ENCODE measurements at regions not wholly inside any gene's neighbourhood (a gene's known extent, or its start where the extent isn't known, plus 50 kb on each side); places are given as distances from the start of the nearest gene placed in this dataset.

DNA sequence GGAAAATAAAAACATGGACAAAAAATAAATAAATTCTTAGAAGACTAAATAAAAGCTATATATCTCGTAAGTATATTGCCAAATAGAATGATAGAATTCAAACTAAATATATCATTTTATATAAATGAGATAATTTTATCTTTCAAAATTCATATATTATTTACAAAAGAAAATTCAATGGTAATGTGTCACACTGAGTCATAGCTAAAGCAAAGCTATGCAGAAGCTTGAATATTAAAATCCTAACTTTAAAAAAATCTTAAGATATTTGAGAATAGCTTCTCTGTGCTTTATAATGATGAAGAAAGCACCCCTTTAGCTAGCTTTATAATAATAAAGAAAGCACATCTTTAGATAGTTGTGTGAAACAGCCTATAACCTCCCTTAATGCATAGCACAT is 1010.8 kb downstream of the OTOL1 start:
- Mint-ChIP-seq H3K4me3 (no peak overlapping the region), H3K9me3 (no peaks in the 10 kb centered on the region), H3K4me1 (no peaks in the 10 kb centered on the region), H3K27ac (ENCODE audit: unreplicated experiment) (no peak overlapping the region), H3K36me3 (ENCODE audit: low read depth) (no peaks in the 10 kb centered on the region), H3K27me3 (ENCODE audit: low read depth) (no peaks in the 10 kb centered on the region)
- TF ChIP-seq, protein P1, sequence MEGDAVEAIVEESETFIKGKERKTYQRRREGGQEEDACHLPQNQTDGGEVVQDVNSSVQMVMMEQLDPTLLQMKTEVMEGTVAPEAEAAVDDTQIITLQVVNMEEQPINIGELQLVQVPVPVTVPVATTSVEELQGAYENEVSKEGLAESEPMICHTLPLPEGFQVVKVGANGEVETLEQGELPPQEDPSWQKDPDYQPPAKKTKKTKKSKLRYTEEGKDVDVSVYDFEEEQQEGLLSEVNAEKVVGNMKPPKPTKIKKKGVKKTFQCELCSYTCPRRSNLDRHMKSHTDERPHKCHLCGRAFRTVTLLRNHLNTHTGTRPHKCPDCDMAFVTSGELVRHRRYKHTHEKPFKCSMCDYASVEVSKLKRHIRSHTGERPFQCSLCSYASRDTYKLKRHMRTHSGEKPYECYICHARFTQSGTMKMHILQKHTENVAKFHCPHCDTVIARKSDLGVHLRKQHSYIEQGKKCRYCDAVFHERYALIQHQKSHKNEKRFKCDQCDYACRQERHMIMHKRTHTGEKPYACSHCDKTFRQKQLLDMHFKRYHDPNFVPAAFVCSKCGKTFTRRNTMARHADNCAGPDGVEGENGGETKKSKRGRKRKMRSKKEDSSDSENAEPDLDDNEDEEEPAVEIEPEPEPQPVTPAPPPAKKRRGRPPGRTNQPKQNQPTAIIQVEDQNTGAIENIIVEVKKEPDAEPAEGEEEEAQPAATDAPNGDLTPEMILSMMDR (conservative IDR thresholded peaks at IDR 0.05): no peak
- no peak for DNase-seq (ENCODE audit: low read depth, low spot score)

DNA sequence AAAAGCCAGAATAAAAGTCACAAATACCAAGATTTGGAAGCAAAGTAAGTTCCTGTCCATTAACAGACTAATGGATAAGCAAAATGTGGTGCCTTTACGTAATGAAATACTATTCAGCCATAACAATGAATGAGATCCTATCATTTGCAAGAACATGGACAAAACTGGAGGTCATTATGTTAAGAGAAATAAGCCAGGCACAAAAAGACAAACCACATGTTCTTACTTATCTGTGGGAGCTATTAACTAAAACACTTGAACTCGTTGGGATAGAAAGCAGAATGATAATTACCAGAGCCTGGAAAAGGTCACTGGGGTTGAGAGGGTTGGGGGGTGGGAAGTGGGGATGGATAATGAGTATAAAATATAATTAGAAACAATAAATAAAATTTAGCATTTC is 1015.9 kb downstream of the OTOL1 start:
- Mint-ChIP-seq H3K4me3 (no peak overlapping the region), H3K9me3 (no peaks in the 10 kb centered on the region), H3K27me3 (ENCODE audit: low read depth) (no peaks in the 10 kb centered on the region), H3K36me3 (ENCODE audit: low read depth) (no peaks in the 10 kb centered on the region), H3K27ac (ENCODE audit: unreplicated experiment) (no peak overlapping the region), H3K4me1 (no peaks in the 10 kb centered on the region)
- DNase-seq (ENCODE audit: low read depth, low spot score): no peak
- TF ChIP-seq, protein P1 (conservative IDR thresholded peaks at IDR 0.05): no peak

DNA sequence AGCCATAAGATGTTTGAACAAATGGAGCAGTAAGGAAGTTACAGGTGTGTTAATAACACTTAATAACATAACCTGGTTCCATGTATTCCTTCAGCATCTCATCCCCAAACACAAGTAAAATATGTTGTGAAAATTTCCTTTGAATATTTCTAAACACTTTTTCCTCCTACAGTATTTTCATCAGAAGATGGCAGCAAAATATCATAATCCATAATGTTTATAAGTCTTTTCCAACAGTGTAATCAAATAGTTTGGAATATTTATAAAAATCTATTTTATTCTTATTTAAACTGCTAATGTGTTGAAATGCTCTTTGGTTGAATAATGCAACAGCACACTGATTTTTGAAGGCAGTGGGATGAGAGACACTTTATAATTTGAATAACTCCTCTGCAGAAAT is 1020.5 kb downstream of the OTOL1 start:
- Mint-ChIP-seq H3K27me3 (ENCODE audit: low read depth) (no peaks in the 10 kb centered on the region), H3K4me3 (no peak overlapping the region), H3K36me3 (ENCODE audit: low read depth) (no peaks in the 10 kb centered on the region), H3K27ac (ENCODE audit: unreplicated experiment) (no peak overlapping the region), H3K4me1 (no peaks in the 10 kb centered on the region), H3K9me3 (no peaks in the 10 kb centered on the region)
- TF ChIP-seq, protein P1 (conservative IDR thresholded peaks at IDR 0.05): no peak
- no peak for DNase-seq (ENCODE audit: low read depth, low spot score)

DNA sequence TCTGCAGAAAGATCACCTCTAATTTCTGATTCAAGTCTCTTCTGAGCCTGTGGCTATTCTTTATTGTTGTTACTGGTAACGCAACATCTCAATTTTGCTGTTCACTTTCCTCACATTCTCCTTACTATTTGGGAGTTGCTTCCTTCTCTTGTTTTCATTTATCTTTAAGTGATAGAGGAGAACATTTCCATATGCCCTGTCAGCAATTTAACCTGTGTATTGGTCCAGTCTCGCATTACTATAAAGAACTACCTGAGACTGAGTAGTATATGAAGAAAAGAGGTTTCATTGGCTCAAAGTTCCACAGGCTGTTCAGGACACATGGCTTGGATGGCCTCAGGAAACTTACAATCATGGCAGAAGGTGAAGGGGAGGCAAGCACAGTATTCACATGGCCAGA is 1025.1 kb downstream of the OTOL1 start:
- DNase-seq (ENCODE audit: low read depth, low spot score): no peak
- H3K4me1 Mint-ChIP-seq: no peaks in the 10 kb centered on the region
- H3K4me3 Mint-ChIP-seq: no peak overlapping the region
- no peaks in the 10 kb centered on the region for H3K9me3 Mint-ChIP-seq
- no peaks in the 10 kb centered on the region for H3K36me3 Mint-ChIP-seq (ENCODE audit: low read depth)
- TF ChIP-seq, protein P1 (conservative IDR thresholded peaks at IDR 0.05): no peak
- H3K27me3 Mint-ChIP-seq (ENCODE audit: low read depth): no peaks in the 10 kb centered on the region
- no peak overlapping the region for H3K27ac Mint-ChIP-seq (ENCODE audit: unreplicated experiment)

DNA sequence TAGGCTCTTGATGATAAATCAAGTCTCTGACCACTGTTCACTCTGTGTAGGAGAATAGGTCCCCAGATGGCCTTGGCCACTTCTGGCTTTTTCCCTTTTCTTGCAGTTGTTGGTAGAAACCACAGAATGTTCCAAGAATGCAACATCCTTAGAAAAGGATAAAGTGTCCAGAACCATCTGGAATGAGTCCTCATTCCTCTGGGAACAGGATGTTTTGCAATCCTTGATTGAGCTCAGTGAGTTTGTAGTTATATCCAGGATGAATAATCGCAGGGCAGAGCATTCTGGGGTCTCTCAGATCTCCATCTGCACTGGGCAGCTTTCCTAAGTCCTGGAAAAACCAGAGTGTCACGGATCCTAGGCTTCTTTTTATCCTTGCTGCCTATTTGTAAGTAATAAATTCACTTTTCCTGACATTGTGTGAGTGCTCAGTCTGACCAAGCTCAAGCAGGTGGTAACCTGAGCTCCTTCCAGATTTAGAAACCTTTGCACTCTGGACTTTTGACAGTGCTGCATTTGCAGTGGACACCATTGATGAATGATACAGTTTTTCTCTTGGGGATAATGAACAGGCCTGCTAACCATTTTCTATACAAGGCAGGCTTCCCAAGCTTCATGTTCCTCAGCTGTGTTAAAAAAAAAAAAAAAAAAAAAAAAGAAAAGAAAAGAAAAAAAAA is 1028.6 kb downstream of the OTOL1 start:
- Mint-ChIP-seq H3K9me3 (peaks cover 2% of the 10 kb centered on the region), H3K27ac (ENCODE audit: unreplicated experiment) (no peak overlapping the region), H3K4me3 (no peak overlapping the region), H3K4me1 (no peaks in the 10 kb centered on the region), H3K36me3 (ENCODE audit: low read depth) (no peaks in the 10 kb centered on the region), H3K27me3 (ENCODE audit: low read depth) (no peaks in the 10 kb centered on the region)
- no peak for DNase-seq (ENCODE audit: low read depth, low spot score)
- TF ChIP-seq, protein P1 (conservative IDR thresholded peaks at IDR 0.05): no peak

Measured in neural crest cell (in vitro differentiated cells).